HFF-Myc (cell line): ENCODE measurements at regions not wholly inside any gene's neighbourhood (a gene's known extent, or its start where the extent isn't known, plus 50 kb on each side); places are given as distances from the start of the nearest gene placed in this dataset.
"Not testable (repeated sequence)": the region's sequence is repeated elsewhere in the genome, so short reads cannot be mapped to it uniquely, and the experiment has no call there.

Experiments used
- DNase-seq: peaks from one replicate; pipeline ENCODE4 v3.0.0-alpha.2; 2011; ENCODE audit warnings: low read depth; ENCODE audit errors: extremely low read depth
- H3K4me3 ChIP-seq: replicated peaks from 2 replicates; pipeline ENCODE4 v1.5.1; 2011; ENCODE audit warnings: low read depth, mild to moderate bottlenecking, control low read depth, low read length
- CTCF ChIP-seq: IDR thresholded peaks from 2 replicates; pipeline ENCODE4 v1.5.1; 2012; ENCODE audit warnings: mild to moderate bottlenecking, low read depth, low read length, control low read depth; ENCODE audit errors: missing control alignments

DNA sequence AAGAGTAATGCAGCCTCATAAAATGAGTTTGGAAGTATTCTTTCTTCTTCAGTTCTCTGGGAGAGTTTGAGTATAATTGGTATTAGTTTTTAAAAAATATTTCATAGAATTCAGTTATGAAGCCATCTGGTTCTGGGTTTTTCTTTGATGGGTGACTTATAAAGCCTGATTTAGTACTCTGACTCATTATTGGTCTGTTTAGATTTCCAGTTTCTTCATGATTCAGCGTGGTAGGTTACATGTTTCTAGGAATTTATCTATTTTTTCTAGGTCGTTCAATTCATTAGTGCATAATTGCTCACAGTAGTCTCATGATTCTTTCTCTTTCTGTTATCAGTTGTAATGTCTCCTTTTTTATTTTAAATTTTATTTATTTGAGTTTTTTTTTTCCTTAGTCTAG, 111.2 kb downstream of the CEP44 start:
- H3K4me3 ChIP-seq, result no peak overlapping the region
- TF ChIP-seq CTCF, result no peak
- DNase-seq, result peak; percentile 17

DNA sequence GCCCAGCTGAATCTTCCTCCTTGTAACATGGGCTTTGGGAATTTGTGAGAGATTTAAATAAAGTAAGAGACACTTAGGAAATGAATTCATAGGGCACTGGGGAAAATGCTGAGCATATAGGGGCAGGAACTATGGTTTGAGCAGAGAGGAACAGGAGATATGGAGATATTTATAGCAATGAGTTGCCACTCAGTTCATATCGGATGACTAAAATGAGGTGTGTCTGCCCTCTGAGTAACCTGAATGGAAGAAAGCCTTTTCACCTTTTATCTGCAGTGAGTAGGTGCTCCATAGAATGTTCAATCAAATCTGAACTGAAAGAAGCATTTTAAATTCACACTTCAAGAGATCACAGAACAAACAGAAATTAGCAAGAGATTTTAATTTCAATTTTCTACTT, 105.7 kb downstream of the CEP44 start:
- no peak overlapping the region for H3K4me3 ChIP-seq
- DNase-seq, result no peak
- TF ChIP-seq CTCF, result no peak

- no peak overlapping the region for H3K4me3 ChIP-seq
- no peak for DNase-seq
- no peak for TF ChIP-seq CTCF
Observed at GRCh38 chr4:174388461-174389145, 104.9 kb downstream of the CEP44 start.

DNA sequence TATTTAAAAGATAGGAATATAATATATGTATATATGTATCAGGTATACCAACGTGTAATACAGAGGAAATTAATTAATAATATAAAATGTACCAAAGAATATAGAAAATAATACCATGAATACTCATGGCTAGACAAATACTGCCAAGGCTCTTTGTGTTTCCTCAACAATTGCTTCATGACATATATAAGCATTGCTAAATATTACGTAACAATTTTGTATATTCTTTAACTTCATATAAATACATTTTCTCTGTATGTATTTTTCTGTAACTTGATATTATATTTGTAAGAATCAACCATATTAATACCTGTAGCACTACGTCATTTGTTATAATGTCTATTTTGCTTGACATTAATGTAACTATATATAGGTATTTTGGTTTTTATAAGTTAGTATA, 104.0 kb downstream of the CEP44 start:
- H3K4me3 ChIP-seq, result no peak overlapping the region
- no peak for DNase-seq
- TF ChIP-seq CTCF, result no peak

GRCh38 chr4:174387143-174387542, 103.4 kb downstream of the CEP44 start:
- DNase-seq, result no peak
- no peak overlapping the region for H3K4me3 ChIP-seq
- no peak for TF ChIP-seq CTCF

DNA sequence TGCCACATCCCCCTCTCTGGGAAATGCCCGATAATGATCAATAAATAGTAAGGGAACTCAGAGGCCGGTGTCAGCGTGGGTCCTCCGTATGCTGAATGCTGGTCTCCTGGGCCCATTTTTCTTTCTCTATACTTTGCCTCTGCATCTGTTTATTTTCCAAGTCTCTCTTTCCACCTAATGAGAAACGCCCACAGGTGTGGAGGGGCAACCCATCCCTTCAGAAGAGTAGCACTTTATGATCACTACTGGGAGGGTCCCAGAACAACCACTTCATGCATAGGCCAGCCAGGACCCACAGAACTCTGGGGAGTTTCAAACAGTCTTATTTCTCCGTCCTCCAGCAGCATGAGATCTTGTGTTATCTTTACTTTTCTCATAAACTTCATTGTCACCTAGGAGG, 100.1 kb downstream of the CEP44 start:
- DNase-seq, result no peak

DNA sequence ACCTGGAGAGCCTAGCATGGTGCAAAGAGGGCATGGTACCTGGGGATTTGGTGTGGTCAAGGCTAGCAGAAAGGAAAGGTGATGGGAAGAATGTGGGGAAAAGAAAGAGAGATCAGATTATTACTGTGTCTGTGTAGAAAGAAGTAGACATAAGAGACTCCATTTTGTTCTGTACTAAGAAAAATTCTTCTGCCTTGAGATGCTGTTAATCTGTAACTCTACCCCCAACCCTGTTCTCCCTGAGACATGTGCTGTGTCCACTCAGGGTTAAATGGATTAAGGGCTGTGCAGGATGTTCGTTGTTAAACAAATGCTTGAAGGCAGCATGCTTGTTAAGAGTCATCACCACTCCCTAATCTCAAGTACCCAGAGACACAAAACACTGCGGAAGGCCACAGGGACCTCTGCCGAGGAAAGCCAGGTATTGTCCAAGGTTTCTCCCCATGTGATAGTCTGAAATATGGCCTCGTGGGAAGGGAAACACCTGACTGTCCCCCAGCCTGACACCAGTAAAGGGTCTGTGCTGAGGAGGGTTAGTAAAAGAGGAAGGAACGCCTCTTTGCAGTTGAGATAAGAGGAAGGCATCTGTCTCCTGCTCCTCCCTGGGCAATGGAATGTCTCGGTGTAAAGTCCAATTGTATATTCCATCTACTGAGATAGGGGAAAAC, 99.4 kb downstream of the CEP44 start:
- not testable (repeated sequence) for DNase-seq, H3K4me3 ChIP-seq

More for the DNA sequence above, 100.1 kb downstream of the CEP44 start:
- no peak overlapping the region for H3K4me3 ChIP-seq
- no peak for TF ChIP-seq CTCF
